NCI-H345 treated with DMSO at 0.1 percent for 48 hours (cell line): ENCODE measurements at regions not wholly inside any gene's neighbourhood (a gene's known extent, or its start where the extent isn't known, plus 50 kb on each side); places are given as distances from the start of the nearest gene placed in this dataset.
"Not testable (repeated sequence)": the region's sequence is repeated elsewhere in the genome, so short reads cannot be mapped to it uniquely, and the experiment has no call there.

Experiments
- DNase-seq: peaks from one replicate; lab custom pipeline; 2025; ENCODE audit not compliant: unreplicated experiment; lab: John Stamatoyannopoulos, UW

DNA sequence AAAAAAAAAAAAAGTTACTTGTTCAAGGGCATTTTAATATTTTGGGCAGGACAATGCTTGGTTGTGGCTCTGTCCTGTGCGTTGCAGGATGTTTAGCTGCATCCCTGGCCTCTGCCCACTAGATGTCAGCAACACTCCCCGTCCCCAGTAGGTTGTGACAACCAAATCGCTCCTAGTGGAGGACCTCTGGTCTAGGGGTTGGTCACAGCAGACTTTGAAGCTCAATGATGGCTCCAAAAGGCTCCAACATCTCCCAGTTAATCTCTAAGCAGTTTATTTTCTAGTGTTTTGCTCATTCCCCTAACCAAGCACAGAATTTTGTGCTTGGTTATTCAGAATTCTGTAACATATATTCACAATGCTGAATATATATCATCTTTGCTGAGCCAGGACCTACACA, 67.0 kb downstream of the CHRNA1 start:
- peak; percentile 19 for DNase-seq

DNA sequence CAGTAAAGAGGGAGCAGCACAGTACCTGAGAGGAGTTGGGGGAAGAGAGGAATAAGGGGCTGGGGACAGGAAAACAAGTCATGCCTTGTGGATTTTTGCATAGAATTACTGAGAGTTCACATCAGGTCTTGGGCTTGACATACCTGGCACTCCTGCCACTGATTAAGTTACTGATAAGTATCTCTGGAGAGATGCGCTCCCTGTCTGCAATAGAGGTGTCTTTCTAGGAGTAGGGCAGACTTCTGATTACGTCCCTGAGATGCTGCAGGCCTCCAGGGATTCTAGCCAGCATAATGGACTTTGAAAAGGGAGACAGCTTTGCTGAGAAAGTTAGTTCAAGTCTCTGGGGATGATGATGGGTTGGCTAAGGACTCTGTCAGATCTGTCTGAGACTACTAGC, 69.4 kb downstream of the CHRNA1 start:
- no peak for DNase-seq

DNA sequence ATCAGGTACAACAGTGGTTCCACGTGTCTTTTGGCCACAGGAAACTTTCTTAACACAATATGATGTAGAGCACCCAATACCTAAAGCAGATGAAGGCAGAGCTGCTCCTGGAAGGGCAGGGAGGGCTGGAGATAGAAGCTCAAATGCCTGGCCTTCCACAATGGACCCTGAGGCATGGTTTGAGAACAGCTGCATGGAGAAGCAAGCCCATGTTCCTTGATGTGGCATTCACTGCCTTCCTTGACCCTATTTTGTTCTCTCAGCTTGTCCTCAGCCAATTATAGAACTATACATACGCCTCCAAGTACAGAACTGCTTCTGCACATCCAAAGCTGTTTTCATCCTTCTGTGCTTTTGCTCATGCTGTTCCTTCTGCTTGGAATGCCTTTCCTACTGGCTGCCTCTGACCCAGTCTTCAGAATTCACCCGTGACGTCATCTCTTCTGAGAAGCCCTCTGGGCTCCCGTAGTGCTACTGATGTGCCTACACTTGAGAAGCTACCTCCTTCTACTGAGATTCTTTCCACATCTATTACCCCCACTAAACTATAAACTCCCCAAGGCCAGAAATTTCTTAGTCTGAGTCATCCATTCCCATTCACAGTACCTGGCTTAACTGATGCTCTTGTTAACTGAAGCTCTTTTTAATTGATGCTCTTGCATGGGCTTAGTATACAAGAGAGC, 69.9 kb downstream of the CHRNA1 start:
- DNase-seq: no peak

DNA sequence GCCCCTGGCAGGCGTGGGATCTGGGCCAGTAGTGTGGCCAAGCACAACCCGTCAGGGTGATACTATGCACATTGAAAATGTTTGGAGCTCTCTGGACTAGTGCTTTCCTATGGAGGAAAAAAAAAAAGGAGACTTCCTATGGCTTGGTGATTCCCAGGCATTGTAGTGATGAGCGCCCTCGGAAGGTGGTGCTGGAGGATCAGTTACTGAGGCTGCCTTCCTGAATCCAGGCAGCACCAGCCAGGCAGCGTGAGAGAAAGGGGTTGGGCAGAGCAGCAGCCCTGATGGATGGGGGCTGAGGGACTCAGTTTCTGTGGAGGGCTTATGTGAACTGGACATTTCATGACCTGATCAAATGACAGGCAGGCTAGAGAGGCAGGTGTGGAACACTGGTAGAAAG, 70.9 kb downstream of the CHRNA1 start:
- no peak for DNase-seq

DNA sequence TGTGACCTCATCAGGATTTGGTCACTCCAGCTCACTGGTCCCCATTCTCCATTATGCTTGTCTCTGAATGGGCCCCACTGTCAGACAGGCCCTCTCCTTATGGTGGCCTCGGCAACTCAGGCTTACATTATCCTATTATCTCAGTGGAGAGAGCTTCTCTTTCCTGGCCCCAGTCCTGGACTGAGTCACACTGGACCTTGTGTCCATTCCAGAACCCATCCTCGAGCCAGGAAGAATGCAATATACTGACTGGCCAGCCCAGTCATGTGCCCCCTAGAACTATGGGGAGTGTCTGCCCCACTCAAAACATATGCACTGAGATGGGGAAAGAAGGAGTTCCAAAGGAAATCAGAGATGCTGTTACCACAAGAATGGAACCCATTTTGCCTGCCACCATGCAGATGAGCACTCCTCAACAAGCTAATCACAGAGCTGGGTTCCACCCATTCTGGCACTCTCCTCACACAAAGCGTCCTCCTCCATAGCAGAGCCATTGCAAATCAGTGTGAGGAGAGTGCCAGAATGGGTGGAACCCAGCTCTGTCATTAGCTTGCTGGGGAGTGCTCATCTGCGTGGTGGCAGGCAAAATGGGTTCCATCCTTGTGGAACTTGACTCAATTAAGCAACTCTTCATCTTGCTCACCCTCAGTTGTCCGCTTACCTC, 71.9 kb downstream of the CHRNA1 start:
- no peak for DNase-seq

DNA sequence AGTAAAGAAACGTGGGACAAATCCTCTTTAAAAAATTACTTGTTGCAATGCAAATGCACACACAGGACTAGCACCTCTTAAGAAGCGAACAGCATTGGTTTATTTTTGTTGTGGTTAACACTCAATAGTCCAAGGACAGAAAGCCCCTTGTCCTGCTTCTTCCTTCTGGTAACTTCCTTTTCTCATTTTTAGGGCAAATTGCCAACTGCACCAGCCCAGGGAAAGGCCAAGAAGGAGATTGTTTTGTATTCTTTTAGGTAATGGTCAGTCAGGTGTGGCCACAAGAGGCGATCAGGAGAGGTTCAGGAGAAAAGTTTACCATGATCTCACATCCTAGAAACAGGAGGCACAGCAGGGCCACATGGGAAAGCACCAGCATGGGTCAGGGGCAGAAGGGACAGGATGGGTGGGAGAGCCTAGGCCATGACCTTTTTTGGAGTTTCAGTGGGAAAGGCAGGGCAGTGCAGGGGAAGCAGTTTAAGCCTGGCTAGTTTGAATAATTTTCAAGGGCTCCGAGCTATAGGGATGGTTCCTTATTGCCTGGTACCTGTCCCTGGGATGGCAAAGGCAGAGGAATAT, 73.0 kb downstream of the CHRNA1 start:
- DNase-seq: no peak

DNA sequence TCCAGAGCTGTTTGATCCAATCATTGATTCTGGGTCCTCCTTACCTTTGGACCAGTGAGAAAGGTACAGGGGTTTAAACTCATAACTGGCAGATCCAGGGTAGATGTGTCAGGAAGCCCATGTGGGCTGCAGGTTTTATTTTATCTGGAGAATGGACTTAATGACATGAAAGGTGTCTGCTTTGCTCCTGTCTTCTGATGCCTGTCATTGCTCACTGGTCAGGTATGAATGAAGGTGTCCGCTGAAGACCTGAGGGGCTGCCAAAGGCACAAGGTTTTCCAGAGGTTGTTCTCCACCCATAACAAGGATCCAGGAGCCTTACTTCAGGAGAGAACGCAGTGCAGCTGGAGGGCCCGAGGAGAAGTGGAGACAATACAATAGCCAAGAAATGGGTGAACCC, 74.2 kb downstream of the CHRNA1 start:
- no peak for DNase-seq

DNA sequence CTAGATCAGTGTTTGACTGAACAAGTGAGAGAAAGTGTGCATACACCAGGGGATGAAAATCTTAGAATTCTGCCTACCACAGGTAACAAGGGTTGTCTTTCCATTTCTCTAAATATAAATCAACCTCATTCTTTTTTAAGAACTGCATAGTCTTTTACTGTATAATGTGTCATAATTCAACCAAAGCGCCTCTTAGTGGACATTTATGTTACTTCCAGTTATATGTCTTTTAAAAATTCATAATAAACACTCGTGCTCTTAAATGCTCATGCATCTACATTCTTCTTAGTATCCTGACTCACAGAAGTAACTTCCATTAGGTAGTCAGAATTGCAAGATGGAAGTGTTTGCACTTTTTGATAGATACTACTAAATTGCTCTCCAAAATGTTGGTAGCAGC, 76.2 kb downstream of the CHRNA1 start:
- DNase-seq: no peak

DNA sequence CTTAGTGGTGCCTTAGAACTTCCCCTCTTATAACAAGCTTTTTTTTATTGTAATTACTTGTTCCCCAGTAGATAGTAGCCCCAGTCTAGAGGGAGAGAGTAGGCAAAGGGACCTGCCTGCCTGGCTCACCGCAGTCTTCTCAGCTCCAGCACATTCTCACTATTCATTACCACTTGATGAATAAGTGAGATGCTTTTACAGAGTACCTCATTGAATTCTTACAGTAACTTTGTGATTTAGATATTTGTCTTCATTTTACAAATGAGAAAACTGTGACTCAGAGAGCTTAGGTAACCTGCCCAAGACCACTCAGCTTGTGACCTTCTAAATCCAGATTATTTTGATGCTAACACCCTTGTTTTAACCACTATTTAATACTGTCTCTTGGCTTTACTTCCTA, 77.8 kb downstream of the CHRNA1 start:
- DNase-seq: no peak

DNA sequence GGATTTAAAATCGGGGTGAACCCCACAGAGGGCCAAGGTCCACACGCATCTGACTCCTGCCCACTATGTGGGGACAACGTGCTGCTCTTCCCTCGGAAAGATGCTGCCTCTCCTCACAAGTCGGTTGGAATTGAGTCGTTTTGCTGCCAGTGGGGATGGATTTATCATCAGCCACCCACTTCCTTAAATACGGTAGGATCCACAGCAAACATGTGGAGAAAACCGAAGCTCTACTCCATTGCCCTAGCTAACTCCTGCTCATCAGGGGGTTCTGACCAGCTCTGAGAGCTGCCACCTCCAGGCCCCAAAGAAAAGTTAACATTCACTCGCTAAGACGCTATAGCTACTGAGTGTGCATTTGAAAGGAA, 80.9 kb downstream of the CHRNA1 start:
- DNase-seq: no peak

DNA sequence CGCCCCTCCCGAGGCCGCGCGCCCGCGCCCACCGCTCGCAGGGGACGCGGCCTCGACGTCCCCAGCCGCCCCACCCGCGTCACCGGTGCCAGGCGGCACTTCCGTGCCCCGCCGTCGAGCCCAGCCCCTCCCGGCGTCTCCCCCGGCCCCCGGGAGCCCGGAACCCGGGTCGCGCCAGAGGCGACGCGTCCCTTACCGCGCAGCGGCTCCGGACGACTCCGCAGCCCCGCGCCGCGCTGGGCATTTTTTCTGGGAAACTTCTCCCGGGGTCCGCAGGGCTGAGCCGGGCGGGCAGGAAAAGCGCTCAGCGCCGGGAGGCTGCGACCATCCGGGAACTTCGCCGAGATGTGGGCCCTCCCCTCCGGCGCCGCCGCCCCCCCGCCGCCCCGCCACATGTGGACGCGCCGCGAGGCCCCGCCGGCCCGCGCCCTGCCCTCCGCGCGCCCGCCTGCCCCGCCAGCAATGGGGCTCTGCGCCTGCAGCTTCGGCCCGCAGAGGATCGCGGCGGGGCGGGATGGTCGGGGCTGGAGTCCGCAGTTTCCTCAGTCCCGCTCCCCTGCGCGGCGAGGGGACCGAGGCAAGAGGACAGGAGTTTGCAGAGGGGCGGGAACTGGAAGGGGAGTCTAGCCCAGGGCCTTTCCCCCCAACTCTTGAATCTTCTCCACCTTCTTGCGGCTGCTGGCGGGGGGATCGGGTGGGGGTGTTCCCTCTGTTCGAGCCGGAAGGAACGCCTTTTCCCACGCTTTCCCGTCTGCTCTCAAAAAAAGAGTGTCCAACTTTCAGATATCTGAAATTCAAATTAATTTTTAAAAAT, 81.5 kb downstream of the CHRNA1 start:
- peak; percentile 34 for DNase-seq

DNA sequence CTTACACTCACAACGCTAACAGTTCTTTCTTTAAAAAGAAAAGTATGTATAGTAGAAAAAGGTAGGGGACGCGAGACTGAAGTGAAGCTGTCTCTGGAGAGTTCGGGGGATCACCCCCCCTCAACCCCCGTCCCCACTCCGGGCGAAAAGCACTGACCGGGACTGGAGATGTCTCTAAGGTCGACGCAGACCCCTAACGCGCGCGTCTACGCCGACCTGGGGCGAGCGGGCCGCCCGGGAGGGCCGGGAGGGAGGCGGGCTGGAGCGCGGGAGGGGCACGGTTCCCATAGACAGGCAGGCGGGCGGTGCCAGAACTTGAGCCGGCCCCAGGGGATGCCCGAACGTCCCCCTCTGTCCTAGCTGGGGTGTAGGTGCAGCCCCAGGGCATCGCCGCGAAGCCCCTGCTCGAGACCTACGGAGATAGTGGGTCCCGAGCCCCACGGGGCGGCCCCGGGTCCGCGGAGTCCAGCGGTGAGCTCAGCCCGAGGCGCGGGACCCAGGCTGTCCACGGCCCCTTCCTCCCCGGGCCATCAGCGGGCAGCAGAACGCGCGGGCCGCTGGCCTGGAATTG, 82.2 kb downstream of the CHRNA1 start:
- no peak for DNase-seq

DNA sequence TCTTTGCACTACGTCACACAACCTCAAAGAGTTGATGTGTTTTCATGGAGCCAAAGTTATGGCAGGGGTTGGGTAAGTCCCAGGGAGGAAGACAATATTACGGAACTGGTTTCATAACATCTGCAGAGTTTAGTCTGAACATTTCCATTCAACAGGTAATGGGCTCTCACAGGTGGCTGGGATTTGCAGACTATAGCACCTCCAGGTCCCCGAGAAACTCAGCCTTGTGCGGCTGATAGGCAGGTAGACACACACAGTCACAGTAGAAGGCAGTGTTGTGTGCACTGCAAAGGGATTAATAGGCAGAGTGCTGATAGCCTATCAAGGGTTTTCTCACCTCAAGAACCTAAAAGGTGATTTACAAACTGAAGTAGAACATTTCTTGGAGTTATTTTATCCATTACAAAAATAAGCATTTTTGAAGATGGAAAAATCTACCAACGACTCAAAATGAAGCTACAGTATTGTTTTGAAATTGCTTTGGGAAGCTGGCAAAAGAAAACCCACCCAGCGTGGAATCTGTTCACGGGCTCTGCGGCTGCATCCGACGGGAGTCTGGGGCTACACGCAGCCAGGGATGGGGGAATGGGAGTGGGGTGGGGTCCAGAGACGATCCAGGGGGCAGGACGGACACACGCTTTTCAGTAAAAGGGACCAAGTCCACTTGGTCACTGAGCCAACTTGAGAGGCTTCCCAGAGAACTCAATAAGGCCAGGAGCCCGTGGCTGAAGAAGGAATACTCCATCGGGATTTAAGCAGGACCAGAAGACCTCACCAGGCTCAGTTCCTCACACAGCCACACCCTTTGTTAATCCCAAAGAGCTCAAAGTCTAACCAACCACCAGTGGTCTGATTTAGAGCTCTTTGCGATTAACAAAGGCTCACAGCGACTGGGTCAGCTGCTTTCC, 82.9 kb downstream of the CHRNA1 start:
- DNase-seq: peak; percentile 2

DNA sequence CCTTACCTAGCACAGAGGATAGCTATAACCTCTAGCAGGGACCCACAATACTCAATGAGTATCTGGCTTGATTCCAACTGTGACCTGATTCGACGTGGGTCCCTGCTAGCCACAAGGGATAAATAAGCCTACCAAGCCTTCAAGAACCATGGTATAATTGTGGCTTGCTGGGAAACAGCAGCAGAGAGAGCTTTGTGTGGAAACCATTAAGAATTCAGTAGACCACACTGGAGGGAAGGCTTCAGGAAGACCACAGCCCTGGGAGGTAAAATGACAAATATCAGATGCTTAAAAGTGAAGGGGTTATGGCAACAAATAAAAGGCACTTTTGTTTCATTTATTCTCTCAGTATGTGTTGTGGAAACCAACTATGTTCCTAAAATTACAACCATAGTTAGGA, 82.6 kb upstream of the WIPF1 start:
- no peak for DNase-seq

DNA sequence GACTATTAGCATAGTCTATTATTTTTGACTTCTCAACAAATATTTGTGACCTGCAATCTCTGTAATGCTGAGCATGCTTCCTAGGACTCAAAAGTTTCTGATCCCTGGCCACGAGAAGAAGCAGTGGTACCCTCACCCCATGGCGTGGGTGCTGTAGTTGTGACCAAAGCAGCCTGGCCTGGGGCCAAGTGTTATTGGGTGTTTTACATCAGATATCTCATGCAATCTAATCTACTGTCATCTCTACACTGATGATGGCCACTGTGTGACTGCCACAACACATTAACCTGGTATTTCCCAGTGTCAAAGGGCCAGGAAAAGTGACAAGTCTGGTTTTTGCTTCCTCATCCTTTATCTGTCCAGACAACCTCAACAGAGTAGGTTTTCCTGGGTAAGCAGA, 80.8 kb upstream of the WIPF1 start:
- no peak for DNase-seq

DNA sequence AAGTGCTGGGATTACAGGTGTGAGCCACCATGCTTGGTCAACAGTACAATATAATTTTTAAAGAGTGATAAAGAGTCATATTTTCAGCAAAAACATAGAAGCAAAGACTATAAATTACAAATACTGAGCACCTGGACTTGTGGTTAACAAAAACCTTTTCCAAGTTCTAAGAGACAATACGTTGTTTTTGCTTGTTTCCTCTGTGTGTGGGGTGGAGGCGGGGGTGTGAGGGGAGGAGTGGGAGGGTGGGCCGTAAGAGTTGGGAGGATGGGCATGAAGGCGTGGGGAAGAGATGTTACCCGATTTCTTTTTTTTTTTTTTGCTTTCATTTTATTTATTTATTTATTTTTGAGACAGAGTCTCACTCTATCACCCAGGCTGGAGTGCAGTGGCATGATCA, 78.0 kb upstream of the WIPF1 start:
- no peak for DNase-seq

DNA sequence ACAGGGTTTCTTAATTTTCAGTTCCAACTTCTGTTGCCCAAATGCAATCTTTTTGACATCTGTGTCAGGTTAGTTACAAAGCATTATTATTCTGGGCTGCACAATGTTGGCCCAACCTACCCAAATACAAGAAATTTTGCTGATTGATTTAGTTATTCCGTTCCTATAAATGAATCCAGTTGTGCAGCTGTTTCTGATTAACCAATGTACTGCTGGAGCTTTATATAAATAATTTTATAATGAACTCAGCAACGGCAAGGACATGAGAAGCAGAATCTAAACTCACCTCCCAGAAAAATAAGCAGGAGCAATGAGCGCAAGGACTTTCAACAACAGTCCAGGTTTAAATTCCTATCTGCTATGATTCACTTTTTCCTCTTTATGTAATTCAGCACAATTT, 76.3 kb upstream of the WIPF1 start:
- no peak for DNase-seq

DNA sequence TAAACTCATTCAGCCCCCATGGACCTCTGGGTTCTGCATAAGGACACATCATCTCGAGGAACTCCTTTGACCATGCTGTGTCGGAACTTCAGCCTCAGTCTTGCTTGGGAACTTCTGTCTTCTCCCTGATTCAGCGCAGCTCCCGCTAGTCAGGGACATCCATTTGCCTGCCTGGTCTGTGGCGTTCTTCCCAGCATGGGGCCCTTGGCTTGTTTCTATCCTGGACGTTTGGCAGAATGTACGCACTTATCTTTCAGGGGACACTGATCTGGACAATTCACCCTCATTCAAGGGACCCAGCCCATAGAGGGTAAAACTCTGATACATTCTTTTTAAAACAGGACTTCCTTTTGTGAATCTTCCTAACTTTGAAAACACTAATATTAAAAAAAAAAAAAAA, 75.8 kb upstream of the WIPF1 start:
- no peak for DNase-seq

DNA sequence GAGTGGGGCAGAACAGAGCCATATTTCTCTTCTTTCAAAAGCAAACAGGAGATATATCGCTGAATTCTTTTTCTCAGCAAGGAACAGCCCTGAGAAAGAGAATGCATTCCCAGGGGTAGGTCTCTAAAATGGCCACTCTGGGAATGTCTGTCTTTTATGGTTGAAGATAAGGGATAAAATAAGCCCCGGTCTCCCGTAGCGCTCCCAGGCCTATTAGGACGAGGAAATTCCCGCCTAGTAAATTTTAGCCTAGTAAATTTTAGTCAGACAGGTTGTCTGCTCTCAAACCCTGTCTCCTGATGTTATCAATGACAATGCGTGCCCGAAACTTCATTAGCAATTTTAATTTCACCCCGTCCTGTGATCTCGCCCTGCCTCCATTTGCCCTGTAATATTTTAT, 73.9 kb upstream of the WIPF1 start:
- not testable (repeated sequence) for DNase-seq

DNA sequence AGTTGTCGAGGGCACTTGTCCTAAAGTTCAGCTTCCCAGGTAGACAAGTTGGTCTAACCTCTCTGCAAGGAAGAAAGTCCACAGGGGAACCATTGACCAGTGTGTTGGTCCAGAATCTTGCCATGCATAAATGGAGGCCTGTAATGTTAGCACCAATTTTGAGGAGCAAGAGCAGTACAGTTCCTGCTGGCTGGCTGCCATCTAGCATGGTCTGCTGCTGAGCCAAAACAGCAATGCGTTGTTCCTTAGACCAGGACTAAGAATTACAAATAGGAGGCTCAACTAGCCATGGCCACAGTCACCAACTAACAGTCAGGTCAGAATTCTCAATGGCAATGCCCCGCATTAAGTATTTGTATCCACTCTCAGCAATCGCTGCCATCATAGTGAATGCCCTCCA, 72.8 kb upstream of the WIPF1 start:
- DNase-seq: no peak

DNA sequence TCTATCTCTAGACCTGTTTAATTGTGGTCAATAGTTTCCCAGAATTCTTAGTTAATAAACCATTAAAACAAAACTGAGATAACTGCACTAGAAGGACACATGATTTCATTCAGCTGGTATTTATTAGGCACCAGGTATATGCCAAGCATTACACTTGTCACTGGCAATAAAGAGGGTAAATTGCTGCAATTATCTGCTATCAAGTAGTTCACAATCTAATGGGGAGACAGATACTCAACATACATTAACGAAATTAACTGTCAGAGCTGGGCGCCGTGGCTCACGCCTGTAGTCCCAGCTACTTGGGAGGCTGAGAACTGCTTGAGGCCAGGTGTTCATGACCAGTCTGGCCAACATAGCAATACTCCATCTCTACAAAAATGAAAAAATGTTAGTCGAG, 71.7 kb upstream of the WIPF1 start:
- no peak for DNase-seq
